Omental fat pad (tissue), 1 donor: ENCODE measurements at regions not wholly inside any gene's neighbourhood (a gene's known extent, or its start where the extent isn't known, plus 50 kb on each side); places are given as distances from the start of the nearest gene placed in this dataset.
"Not testable (repeated sequence)": the region's sequence is repeated elsewhere in the genome, so short reads cannot be mapped to it uniquely, and the experiment has no call there.

ENCODE experiments used
- ATAC-seq: fragments of 150-250 bp; one replicate; pipeline ENCODE4 v1.9.1; 2016; ENCODE audit warnings: mild to moderate bottlenecking, moderate library complexity; ENCODE audit not compliant: low FRiP score
- DNase-seq: peaks from one replicate; pipeline ENCODE4 v3.0.0-alpha.2; 2019; ENCODE audit warnings: low spot score

GRCh38 chr22:15772337-15772736 is 82.5 kb downstream of the POTEH start:
- not testable (repeated sequence) for ATAC-seq, DNase-seq

- DNase-seq, ATAC-seq: not testable (repeated sequence)
These were observed 85.3 kb downstream of the POTEH start for GRCh38 chr22:15775118-15775517.

GRCh38 chr22:15775670-15776669 is 86.1 kb downstream of the POTEH start:
- peak; percentile 41 for ATAC-seq
- not testable (repeated sequence) for DNase-seq

GRCh38 chr22:15776727-15777126 is 86.9 kb downstream of the POTEH start:
- ATAC-seq, DNase-seq: not testable (repeated sequence)

- ATAC-seq: not testable (repeated sequence)
These were observed 87.3 kb downstream of the POTEH start for GRCh38 chr22:15777150-15777549.

GRCh38 chr22:15777557-15777956 is 87.7 kb downstream of the POTEH start:
- not testable (repeated sequence) for DNase-seq

More at GRCh38 chr22:15777150-15777549, 87.3 kb downstream of the POTEH start:
- not testable (repeated sequence) for DNase-seq

GRCh38 chr22:15778366-15778765 is 88.5 kb downstream of the POTEH start:
- not testable (repeated sequence) for DNase-seq, ATAC-seq

More at GRCh38 chr22:15777557-15777956, 87.7 kb downstream of the POTEH start:
- ATAC-seq: not testable (repeated sequence)

GRCh38 chr22:15781652-15782051 is 91.8 kb downstream of the POTEH start:
- not testable (repeated sequence) for DNase-seq, ATAC-seq

- DNase-seq, ATAC-seq: not testable (repeated sequence)
These were observed 93.1 kb downstream of the POTEH start for GRCh38 chr22:15782933-15783332.

GRCh38 chr22:15784383-15785085 is 94.7 kb downstream of the POTEH start:
- ATAC-seq, DNase-seq: not testable (repeated sequence)

GRCh38 chr22:15786942-15787733 is 97.3 kb downstream of the POTEH start:
- DNase-seq, ATAC-seq: not testable (repeated sequence)

- ATAC-seq, DNase-seq: not testable (repeated sequence)
These were observed 101.7 kb downstream of the POTEH start for GRCh38 chr22:15791557-15791956.

- DNase-seq: not testable (repeated sequence)
These were observed 110.1 kb downstream of the POTEH start for GRCh38 chr22:15799935-15800334.

GRCh38 chr22:15811141-15811540 is 121.3 kb downstream of the POTEH start:
- not testable (repeated sequence) for DNase-seq, ATAC-seq

More at GRCh38 chr22:15799935-15800334, 110.1 kb downstream of the POTEH start:
- not testable (repeated sequence) for ATAC-seq

GRCh38 chr22:15815783-15816182 is 126.0 kb downstream of the POTEH start:
- not testable (repeated sequence) for ATAC-seq, DNase-seq

GRCh38 chr22:15816470-15816869 is 126.6 kb downstream of the POTEH start:
- not testable (repeated sequence) for DNase-seq, ATAC-seq

- DNase-seq: not testable (repeated sequence)
- peak; percentile 26 for ATAC-seq
These were observed 127.4 kb downstream of the POTEH start for GRCh38 chr22:15817264-15817663.

GRCh38 chr22:15819886-15820285 is 130.1 kb downstream of the POTEH start:
- not testable (repeated sequence) for DNase-seq, ATAC-seq

GRCh38 chr22:15821088-15821487 is 131.3 kb downstream of the POTEH start:
- DNase-seq, ATAC-seq: not testable (repeated sequence)
